ENCODE measurements at regions not wholly inside any gene's neighbourhood (a gene's known extent, or its start where the extent isn't known, plus 50 kb on each side); places are given as distances from the start of the nearest gene placed in this dataset.
A peak's percentile ranks its signal among the peaks of the same experiment; 100 is the strongest.

DNA sequence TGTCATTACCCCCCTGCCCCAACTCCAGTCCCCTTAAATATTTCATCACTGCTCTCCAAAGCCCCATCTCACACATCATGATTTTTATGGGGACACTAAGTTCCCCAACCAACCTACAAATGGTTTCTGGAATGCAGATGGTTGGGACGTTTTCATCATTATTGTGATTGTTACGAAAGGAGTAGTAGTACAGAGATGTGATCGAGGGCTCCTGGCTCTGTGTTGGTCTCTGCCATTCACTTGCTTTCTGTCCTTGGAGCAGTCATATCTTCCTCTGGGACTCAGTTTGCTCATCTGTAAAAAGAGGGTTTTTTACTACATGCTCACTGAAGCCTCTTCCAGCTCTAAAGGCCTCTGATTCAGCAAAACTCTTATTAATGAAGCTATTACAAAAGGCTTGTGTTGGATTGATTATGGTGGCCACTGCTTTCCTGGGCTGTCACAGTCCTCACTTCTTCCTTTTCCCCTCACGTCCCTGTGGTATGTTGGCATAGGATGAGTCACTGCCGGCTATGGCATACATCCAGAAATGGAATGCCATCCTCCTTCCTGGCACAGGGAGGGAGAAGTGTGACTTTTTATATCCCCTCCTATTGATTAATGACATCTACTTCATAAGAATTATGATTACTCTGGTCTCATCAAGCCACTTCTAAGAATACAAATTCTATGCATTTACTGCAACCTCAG is 593.7 kb downstream of the METTL15 start (continued):
- TF ChIP-seq CBX3 (IDR thresholded peaks at IDR 0.05; ENCODE audit: low read depth): peak; percentile 92
- TF ChIP-seq POLR2AphosphoS5 (IDR thresholded peaks at IDR 0.05; ENCODE audit: low read depth, low read length): peak; percentile 56; the same call in 1 of the 2 replicates
- TF ChIP-seq SRF (IDR thresholded peaks at IDR 0.05; ENCODE audit: low read depth): 0 out of 2 replicates have a peak, but pooled peaks have one; percentile 59

DNA sequence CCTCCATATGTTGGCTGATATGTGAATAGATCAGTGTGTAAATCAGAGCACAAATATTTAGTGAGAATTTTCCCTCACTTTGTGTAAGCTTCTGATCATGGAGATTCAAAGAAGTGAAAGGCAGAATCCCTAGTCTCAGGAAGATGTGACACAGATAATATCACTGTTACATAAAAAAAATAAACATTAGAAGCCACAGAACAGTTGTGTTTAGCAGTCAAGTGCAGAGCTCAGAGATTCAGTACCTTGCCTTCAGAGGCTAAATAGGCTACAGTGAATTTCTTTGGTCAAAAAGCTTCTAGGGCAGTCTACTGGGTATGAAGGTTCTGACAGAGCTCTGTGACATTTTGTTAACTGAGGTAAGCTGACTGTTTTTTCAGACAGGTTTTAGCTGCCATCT is 591.5 kb downstream of the METTL15 start:
- no peak overlapping the region for H3K27ac ChIP-seq (ENCODE audit: low read depth, low read length)
- H3K27me3 ChIP-seq (ENCODE audit: insufficient read depth, low read length): no peaks in the 10 kb centered on the region
- no peaks in the 10 kb centered on the region for H3K36me3 ChIP-seq (ENCODE audit: control insufficient read depth in 1 of 2, insufficient read depth in 2 of 2, low read length in 2 of 2)
- RAD21 ChIA-PET (ENCODE audit: low non-redundant PET in 1 of 2, low total read pairs in 2 of 2, uncharacterized antibody in 2 of 2, unreplicated experiment in 2 of 2): no interaction called here
- H3K4me1 ChIP-seq (ENCODE audit: control insufficient read depth in 1 of 2, insufficient read depth in 2 of 2, low read length in 2 of 2): peaks cover 18 to 21% of the 10 kb centered on the region in 2 experiments
- no peak overlapping the region for H2AFZ ChIP-seq (ENCODE audit: low read depth, low read length, poor library complexity, severe bottlenecking)
- no peak overlapping the region for H3K4me2 ChIP-seq (ENCODE audit: low read length)
- H4K20me1 ChIP-seq (ENCODE audit: insufficient read depth): no peaks in the 10 kb centered on the region
- no peak for TF ChIP-seq ZFX (IDR thresholded peaks at IDR 0.05)
- no peak overlapping the region for H3K9ac ChIP-seq (ENCODE audit: low read length)
- no peaks in the 10 kb centered on the region for H3K9me2 ChIP-seq (ENCODE audit: insufficient read depth)
- no TSS peak for BruUV-seq (replicated peaks)
- intact Hi-C loops (cut with micrococcal nuclease): loop anchor here (5.0 to 10.0 kb wide), 2 partner anchors 455 to 628 kb away; no protein-coding TSS in a partner anchor
- no peaks in the 10 kb centered on the region for H3K9me3 ChIP-seq (ENCODE audit: control insufficient read depth in 1 of 2, insufficient read depth in 1 of 2, low read depth in 1 of 2, low read length in 2 of 2)
- no peak overlapping the region for H3K4me3 ChIP-seq (replicated peaks in 1 of 2; ENCODE audit: low read depth in 1 of 2, low read length in 2 of 2)
- POLR2A ChIA-PET: no interaction called here
- H3K79me2 ChIP-seq (ENCODE audit: insufficient read depth, low read length): no peaks in the 10 kb centered on the region
- DNase-seq (ENCODE audit: low read depth, low spot score) (no peak), ATAC-seq (no peak)
- CTCF ChIA-PET: interaction anchor here (1.1 to 1.2 kb wide), 2 partner anchors 320 to 1001 kb away, joined by 4 to 5 read pairs; no protein-coding TSS in a partner anchor

DNA sequence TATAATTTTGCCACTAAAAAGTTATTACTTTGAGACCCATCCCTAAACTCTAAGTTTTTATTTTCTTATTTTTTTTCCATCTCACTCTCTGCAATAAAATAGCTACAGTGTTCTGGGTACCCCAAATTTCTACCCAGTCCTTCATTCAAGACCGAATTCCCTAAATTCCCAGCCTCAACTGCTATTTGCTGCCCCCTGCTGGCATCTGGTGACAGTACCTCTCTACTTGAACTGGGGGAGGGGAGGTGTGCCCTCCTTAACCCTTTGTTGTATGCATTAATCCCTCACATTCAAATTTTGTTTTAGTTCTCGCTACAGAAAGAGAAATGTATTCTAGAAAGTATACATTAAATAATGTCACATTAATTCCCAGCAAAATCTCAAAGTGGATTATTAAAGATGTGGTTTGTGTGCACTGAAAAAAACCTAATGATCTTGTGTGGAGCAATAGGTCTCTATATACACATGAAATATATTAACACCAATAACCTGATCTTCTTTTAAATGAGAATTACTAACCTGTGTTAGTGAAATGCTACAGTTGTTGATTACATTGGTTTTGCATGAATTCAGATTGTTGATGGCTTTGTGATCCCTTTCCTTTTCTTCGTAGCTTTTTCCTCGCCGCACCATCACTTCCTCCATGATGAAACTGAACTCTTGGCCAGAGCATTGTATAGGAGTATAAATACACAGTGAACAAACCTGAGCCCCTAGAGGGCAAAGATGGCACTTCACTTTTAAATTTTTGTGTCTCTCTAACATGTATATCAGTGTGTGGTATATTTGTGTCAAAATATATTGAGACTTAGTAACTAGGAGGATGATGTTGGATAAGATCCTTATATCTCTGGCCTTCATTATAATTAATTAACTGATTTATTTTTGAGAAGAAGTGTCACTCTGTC is 590.0 kb downstream of the METTL15 start:
- Histone ChIP-seq H3K36me3 (ENCODE audit: control insufficient read depth in 1 of 2, insufficient read depth in 2 of 2, low read length in 2 of 2) (no peaks in the 10 kb centered on the region), H4K20me1 (ENCODE audit: insufficient read depth) (no peaks in the 10 kb centered on the region), H3K4me3 (replicated peaks in 1 of 2; ENCODE audit: low read depth in 1 of 2, low read length in 2 of 2) (no peak overlapping the region), H3K9me3 (ENCODE audit: control insufficient read depth in 1 of 2, insufficient read depth in 1 of 2, low read depth in 1 of 2, low read length in 2 of 2) (no peaks in the 10 kb centered on the region), H3K27me3 (ENCODE audit: insufficient read depth, low read length) (no peaks in the 10 kb centered on the region), H2AFZ (ENCODE audit: low read depth, low read length, poor library complexity, severe bottlenecking) (peak overlapping the region; percentile 73), H3K9me2 (ENCODE audit: insufficient read depth) (no peaks in the 10 kb centered on the region), H3K79me2 (ENCODE audit: insufficient read depth, low read length) (no peaks in the 10 kb centered on the region), H3K27ac (ENCODE audit: low read depth, low read length) (no peak overlapping the region), H3K4me2 (ENCODE audit: low read length) (no peak overlapping the region), H3K4me1 (ENCODE audit: control insufficient read depth in 1 of 2, insufficient read depth in 2 of 2, low read length in 2 of 2) (peaks cover 17 to 21% of the 10 kb centered on the region in 2 experiments), H3K9ac (ENCODE audit: low read length) (no peak overlapping the region)
- ChIA-PET POLR2A (no interaction called here), CTCF (interaction anchor here (2.5 kb wide), 1 partner anchor 999 kb away, joined by 13 read pairs; the partner anchor contains the start of gene BDNF), RAD21 (ENCODE audit: low non-redundant PET in 1 of 2, low total read pairs in 2 of 2, uncharacterized antibody in 2 of 2, unreplicated experiment in 2 of 2) (interaction anchor here in 1 of 2 experiments (0.7 kb wide), 1 partner anchor 997 kb away, joined by 5 read pairs; the partner anchor contains the start of gene BDNF)
- DNase-seq (ENCODE audit: low read depth, low spot score) (peak; percentile 46), ATAC-seq (peak; percentile 67)
- intact Hi-C loops (cut with micrococcal nuclease): loop anchor here (1.0 kb wide), 1 partner anchor 999 kb away; no protein-coding TSS in a partner anchor
- no TSS peak for BruUV-seq (replicated peaks)
- TF ChIP-seq JUND (IDR thresholded peaks at IDR 0.05) (no peak), TCF7L2 (IDR thresholded peaks at IDR 0.05; ENCODE audit: borderline replicate concordance, extremely low read depth, insufficient read depth, insufficient read length) (no peak), SRF (IDR thresholded peaks at IDR 0.05; ENCODE audit: low read depth) (no peak), ZFX (IDR thresholded peaks at IDR 0.05) (no peak), ZNF274 (IDR thresholded peaks at IDR 0.05; ENCODE audit: low read depth, low read length) (no peak), SP1 (IDR thresholded peaks at IDR 0.05; ENCODE audit: low read depth) (peak; percentile 27; the same call in 1 of the 2 replicates), ELF1 (IDR thresholded peaks at IDR 0.05; ENCODE audit: borderline replicate concordance, low read depth) (no peak), CEBPB (IDR thresholded peaks at IDR 0.05; ENCODE audit: low read depth) (no peak), POLR2A (IDR thresholded peaks at IDR 0.05; ENCODE audit: borderline replicate concordance, extremely low read depth, insufficient read depth, insufficient read length) (no peak), RAD21 (IDR thresholded peaks at IDR 0.05; ENCODE audit: low read depth) (peak; percentile 85), EZH2phosphoT487 (IDR thresholded peaks at IDR 0.05; ENCODE audit: borderline replicate concordance) (no peak), ATF3 (IDR thresholded peaks at IDR 0.05) (no peak)
